ENCODE measurements at regions not wholly inside any gene's neighbourhood (a gene's known extent, or its start where the extent isn't known, plus 50 kb on each side); places are given as distances from the start of the nearest gene placed in this dataset.

GRCh38 chr9:106708475-106709146 lies 154.4 kb upstream of the ZNF462 start:
- DNase-seq (ENCODE audit: low read depth), result no peak

- DNase-seq (ENCODE audit: low read depth), result no peak
Measured at GRCh38 chr9:106712279-106712678, 150.7 kb upstream of the ZNF462 start.

GRCh38 chr9:106713206-106713605 lies 149.8 kb upstream of the ZNF462 start:
- DNase-seq (ENCODE audit: low read depth), result no peak

GRCh38 chr9:106716820-106717219 lies 146.1 kb upstream of the ZNF462 start:
- no peak for DNase-seq (ENCODE audit: low read depth)

GRCh38 chr9:106717686-106718085 lies 145.3 kb upstream of the ZNF462 start:
- DNase-seq (ENCODE audit: low read depth), result no peak

GRCh38 chr9:106718936-106719335 lies 144.0 kb upstream of the ZNF462 start:
- no peak for DNase-seq (ENCODE audit: low read depth)

GRCh38 chr9:106722051-106722753 lies 140.8 kb upstream of the ZNF462 start:
- DNase-seq (ENCODE audit: low read depth), result no peak

GRCh38 chr9:106723926-106724325 lies 139.0 kb upstream of the ZNF462 start:
- DNase-seq (ENCODE audit: low read depth), result no peak

- DNase-seq (ENCODE audit: low read depth), result no peak
Measured at GRCh38 chr9:106724566-106724965, 138.4 kb upstream of the ZNF462 start.

- DNase-seq (ENCODE audit: low read depth), result no peak
Measured at GRCh38 chr9:106726070-106726815, 136.7 kb upstream of the ZNF462 start.

GRCh38 chr9:106727969-106728368 lies 135.0 kb upstream of the ZNF462 start:
- no peak for DNase-seq (ENCODE audit: low read depth)

- no peak for DNase-seq (ENCODE audit: low read depth)
Measured at GRCh38 chr9:106728860-106729259, 134.1 kb upstream of the ZNF462 start.

- DNase-seq (ENCODE audit: low read depth), result no peak
Measured at GRCh38 chr9:106731910-106732309, 131.1 kb upstream of the ZNF462 start.

GRCh38 chr9:106733828-106734380 lies 129.1 kb upstream of the ZNF462 start:
- no peak for DNase-seq (ENCODE audit: low read depth)

GRCh38 chr9:106737516-106737915 lies 125.5 kb upstream of the ZNF462 start:
- DNase-seq (ENCODE audit: low read depth), result no peak

GRCh38 chr9:106738109-106738508 lies 124.9 kb upstream of the ZNF462 start:
- DNase-seq (ENCODE audit: low read depth), result no peak

GRCh38 chr9:106745457-106745856 lies 117.5 kb upstream of the ZNF462 start:
- DNase-seq (ENCODE audit: low read depth), result no peak

GRCh38 chr9:106745876-106746275 lies 117.1 kb upstream of the ZNF462 start:
- no peak for DNase-seq (ENCODE audit: low read depth)

GRCh38 chr9:106751681-106752080 lies 111.3 kb upstream of the ZNF462 start:
- DNase-seq (ENCODE audit: low read depth), result no peak

GRCh38 chr9:106752581-106752980 lies 110.4 kb upstream of the ZNF462 start:
- DNase-seq (ENCODE audit: low read depth), result no peak

GRCh38 chr9:106753155-106753671 lies 109.8 kb upstream of the ZNF462 start:
- DNase-seq (ENCODE audit: low read depth), result no peak

GRCh38 chr9:106755736-106756135 lies 107.2 kb upstream of the ZNF462 start:
- no peak for DNase-seq (ENCODE audit: low read depth)

- no peak for DNase-seq (ENCODE audit: low read depth)
Measured at GRCh38 chr9:106757514-106757913, 105.5 kb upstream of the ZNF462 start.

Data from stimulated activated CD8-positive, alpha-beta memory T cell treated with anti-CD3 and anti-CD28 coated beads, Interleukin-7, amount 100 ng/mL, for 24 hours (primary cell).